ENCODE measurements at regions not wholly inside any gene's neighbourhood (a gene's known extent, or its start where the extent isn't known, plus 50 kb on each side); places are given as distances from the start of the nearest gene placed in this dataset.

- DNase-seq: peak; percentile 93
These were observed 193.5 kb downstream of the SPP2 start for GRCh38 chr2:234243871-234244565.

- no peak for DNase-seq
These were observed 191.9 kb downstream of the SPP2 start for GRCh38 chr2:234242459-234242836.

DNA sequence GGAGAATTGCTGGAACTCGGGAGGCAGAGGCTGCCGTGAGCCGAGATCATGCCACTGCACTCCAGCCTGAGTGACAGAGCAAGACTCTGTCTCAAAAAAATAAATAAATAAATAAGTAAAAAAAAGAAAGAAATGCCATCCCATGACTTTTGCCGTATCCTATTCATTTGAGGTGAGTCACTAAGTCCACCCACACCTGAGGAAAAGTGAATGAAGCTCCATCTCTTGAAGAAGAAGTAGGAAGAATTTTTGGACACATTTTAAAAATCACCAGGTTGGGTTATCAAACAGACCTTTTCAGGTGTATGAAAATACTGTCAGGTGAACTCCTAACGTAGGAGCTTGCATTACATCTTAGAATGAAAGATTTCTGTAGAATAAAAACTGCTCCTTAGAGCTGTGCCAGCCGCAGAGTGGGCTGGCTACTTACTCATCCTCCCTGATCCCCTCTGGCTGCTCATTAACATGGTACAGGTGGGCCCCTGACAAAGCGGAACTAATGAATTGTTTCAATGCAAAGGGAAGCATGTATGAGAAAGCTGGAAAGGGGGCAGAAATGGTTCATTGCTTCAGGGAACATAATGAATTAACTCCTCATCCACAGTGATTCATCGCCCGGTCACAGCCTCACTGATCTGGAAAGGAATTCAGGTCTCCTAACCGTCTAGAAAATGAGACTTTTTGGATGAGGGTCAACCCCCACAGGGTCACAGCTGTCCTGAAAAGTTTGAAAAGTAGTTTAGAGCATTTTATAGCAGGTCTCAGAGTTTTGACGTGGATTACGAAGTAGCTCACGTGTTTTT, 191.4 kb downstream of the SPP2 start:
- peak; percentile 99 for DNase-seq

DNA sequence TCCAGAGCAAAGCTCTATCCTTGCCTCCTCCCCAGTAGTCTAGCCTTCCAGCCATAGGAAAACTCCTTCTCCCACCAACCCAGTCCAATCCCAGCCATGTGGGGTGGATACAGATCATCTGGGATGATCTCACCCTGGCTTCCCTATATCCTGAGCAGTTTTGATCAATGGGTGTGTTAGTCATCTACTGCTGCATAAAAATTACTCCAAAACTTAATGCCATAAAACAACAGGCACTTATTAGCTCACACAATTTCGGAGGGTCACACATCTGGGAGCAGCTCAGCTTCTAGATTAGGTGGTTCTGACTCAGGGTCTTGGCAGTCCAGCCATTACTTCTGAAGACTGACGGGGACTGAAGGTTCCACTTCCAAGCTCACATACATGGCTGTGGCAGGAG, 190.4 kb downstream of the SPP2 start:
- DNase-seq: peak; percentile 71

- no peak for DNase-seq
These were observed 184.7 kb downstream of the SPP2 start for GRCh38 chr2:234235191-234235590.

DNA sequence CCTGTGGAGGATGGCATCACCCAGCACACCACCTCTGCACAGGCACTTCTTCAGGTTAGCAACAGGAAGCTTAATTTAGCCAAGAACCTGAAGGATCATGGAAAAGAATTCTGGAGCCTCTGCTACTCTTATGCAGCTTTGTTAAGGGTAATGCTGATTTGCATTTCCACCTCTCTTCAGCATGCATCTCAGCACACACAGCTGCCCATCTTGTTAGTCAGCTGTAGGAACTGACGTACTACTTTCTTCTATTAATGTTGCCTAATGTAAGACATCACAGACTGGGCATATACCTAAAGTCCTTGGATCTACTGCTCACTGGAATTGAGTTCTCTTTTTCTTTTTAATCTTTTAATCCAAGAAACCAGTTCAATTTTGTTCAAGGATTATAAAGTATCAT, 181.0 kb downstream of the SPP2 start:
- DNase-seq: no peak

- DNase-seq: no peak
These were observed 168.5 kb downstream of the SPP2 start for GRCh38 chr2:234219046-234219310.

GRCh38 chr2:234218266-234219045, 168.0 kb downstream of the SPP2 start:
- no peak for DNase-seq

DNA sequence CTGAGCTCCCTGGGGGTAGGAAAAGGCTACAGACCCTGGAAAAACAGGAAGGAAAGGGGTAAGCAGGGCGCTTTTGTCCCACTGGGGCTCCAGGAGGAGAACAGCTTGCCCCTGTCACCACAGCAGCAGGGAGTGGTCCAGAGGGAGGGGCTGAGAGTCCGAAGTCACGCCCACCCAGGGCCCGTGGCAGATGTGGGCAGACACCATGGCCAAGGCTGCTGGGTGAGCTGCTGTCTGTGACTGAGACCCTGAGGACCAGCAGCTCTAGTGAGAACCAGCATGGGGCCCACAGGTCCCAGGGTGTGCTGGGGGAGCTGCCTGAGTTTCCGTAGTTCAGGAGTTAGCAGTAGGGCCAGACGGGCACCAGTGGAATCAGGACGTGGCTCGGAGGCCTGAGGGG, 162.0 kb downstream of the SPP2 start:
- no peak for DNase-seq

DNA sequence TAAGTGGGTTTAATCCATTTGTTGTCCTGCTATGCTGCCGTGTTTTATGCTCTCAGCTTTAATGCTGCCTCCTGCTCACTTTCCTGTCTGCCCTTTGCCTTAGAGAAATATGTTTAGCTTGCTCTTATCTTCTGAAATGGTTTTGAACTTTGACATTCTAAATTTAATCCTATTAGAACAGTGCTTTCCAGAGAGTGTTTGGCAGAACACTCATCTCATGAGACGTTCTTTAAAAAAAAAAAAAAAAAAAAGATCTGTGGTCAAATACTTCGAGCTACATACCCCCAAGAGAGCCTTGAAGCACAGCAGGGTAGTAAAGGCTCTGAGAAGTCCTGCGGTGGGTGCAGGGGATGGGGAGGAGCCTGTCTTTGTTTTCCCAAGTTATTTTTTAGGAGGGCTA, 161.3 kb downstream of the SPP2 start:
- DNase-seq: no peak

GRCh38 chr2:234206738-234207137, 156.2 kb downstream of the SPP2 start:
- DNase-seq: no peak

GRCh38 chr2:234204480-234204879, 154.0 kb downstream of the SPP2 start:
- DNase-seq: peak; percentile 84

GRCh38 chr2:234203135-234203984, 152.9 kb downstream of the SPP2 start:
- peak; percentile 97 for DNase-seq

GRCh38 chr2:234202601-234203000, 152.1 kb downstream of the SPP2 start:
- no peak for DNase-seq

DNA sequence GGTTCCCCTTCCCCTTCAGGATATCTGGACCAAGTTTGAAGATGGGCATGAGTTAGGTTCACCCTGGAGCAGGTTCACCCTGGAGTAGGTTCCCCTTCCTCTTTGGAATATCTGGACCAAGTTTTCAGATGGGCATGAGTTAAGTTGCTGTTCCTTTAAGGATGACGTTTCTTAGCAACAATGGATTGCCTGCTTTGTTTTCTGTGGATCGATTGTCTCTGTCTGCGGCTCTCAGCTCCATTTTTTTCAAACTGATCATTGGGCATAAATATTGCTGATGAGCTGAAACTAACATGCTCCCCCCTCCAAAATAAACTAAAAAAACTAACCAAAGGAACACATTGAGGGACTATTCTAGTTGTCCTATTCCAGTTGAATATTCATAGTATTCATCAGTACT, 149.5 kb downstream of the SPP2 start:
- DNase-seq: no peak

- DNase-seq: no peak
These were observed 148.5 kb downstream of the SPP2 start for GRCh38 chr2:234198976-234199375.

- no peak for DNase-seq
These were observed 145.0 kb downstream of the SPP2 start for GRCh38 chr2:234195516-234195915.

DNA sequence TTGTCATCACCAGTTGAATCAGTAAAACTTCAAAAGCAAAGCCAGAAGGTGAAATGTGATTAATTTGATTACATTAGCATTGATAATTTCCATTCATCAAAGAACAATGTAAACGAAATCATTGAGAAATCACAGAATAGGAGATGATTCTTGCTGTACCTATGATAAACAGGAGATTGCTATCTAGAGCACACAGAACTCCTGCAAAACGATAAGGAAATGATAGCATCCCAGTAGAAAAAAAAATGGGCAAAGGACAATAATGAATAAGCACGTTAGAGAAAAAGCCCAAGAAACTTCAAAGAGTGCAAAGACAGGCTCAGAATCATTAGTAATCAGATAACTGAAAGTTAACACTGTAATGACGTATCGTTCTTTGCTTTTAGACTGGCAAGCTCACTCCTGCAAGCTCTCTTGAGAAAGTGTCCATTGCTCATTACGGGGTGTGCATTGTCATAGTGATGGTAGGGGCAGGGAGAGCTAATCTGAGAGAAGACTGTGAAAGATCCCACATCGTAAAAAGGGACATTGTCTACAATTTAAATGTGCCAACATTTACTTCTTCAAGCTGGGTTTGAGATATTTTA, 143.6 kb downstream of the SPP2 start:
- no peak for DNase-seq

- DNase-seq: no peak
These were observed 141.4 kb downstream of the SPP2 start for GRCh38 chr2:234191819-234192407.

- DNase-seq: no peak
These were observed 139.3 kb downstream of the SPP2 start for GRCh38 chr2:234189786-234190300.

- no peak for DNase-seq
These were observed 138.7 kb downstream of the SPP2 start for GRCh38 chr2:234189230-234189629.

DNA sequence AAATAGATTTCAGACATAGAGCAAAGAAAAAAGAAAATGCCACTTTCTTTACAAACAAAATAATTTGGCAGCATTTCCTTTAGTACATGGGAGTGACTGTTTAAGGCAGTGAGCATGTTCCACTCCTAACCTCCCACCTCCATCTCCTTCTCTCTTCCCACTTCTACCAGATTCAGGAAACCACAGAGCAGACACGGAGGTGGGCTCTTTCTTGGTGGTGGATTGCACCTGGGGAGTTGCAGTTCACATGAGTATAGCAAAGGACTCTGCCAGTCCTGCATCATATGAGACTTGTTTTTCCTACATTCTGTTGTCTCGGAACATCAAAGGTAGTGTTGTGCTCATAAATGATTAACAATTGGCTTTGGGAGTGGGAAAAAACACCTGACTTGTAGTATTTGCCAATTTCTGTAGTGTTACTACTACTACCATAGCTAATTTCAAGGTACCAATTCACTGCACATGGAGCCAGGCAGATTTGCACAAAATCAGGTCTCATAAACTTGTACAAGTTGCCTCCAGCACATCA, 137.2 kb downstream of the SPP2 start:
- no peak for DNase-seq

All from kidney glomerular epithelial cell (primary cell).